HEK293 (cell line): ENCODE measurements at regions not wholly inside any gene's neighbourhood (a gene's known extent, or its start where the extent isn't known, plus 50 kb on each side); places are given as distances from the start of the nearest gene placed in this dataset.

ENCODE experiments used
- CTCF ChIA-PET: fragments of 350-600 bp; formaldehyde crosslinking; extraction: SDS; loops from one replicate; lab custom pipeline; 2021; ENCODE audit warnings: antibody characterized with exemption; lab: Yijun Ruan, JAX
- POLR2A ChIA-PET: fragments of 300-600 bp; formaldehyde crosslinking; extraction: SDS; loops from one replicate; lab custom pipeline; 2020; ENCODE audit warnings: antibody characterized with exemption, inconsistent platforms; lab: Yijun Ruan, JAX
- H3K27ac ChIP-seq: fragments of 200-500 bp; sonication (Bioruptor generic); 2 replicates; pipeline ENCODE4 v1.5.1; 2014; ENCODE audit warnings: low read depth, low read length, control low read depth, inconsistent platforms; ENCODE audit errors: extremely low read depth
- H3K36me3 ChIP-seq, 2 experiments: fragments of 200-500 bp in 1 of 2; sonication (Bioruptor generic) in 1 of 2; 1 replicate in 1 of 2; 2 replicates in 1 of 2; pipeline ENCODE4 v1.5.1; 2014 to 2017; ENCODE audit warnings: inconsistent platforms in 2 of 2, low read length in 2 of 2; ENCODE audit not compliant: control insufficient read depth in 2 of 2, insufficient read depth in 1 of 2
- H3K4me1 ChIP-seq: fragments of 200-500 bp; sonication (Bioruptor generic); 2 replicates; pipeline ENCODE4 v1.5.1; 2014; ENCODE audit warnings: mild to moderate bottlenecking, low read length, inconsistent platforms; ENCODE audit not compliant: control insufficient read depth, insufficient read depth
- H3K4me3 ChIP-seq: 2 replicates; pipeline ENCODE4 v1.5.1; 2011; ENCODE audit warnings: low read depth, mild to moderate bottlenecking, control low read depth, low read length, moderate library complexity
- H3K9me3 ChIP-seq: fragments of 200-500 bp; sonication (Bioruptor generic); 2 replicates; pipeline ENCODE4 v1.5.1; 2014; ENCODE audit warnings: low read depth, low read length, inconsistent platforms; ENCODE audit not compliant: control insufficient read depth, insufficient read depth
- GFI1B ChIP-seq: fragments of 450-650 bp; formaldehyde crosslinking; IDR thresholded peaks from 2 replicates; pipeline ENCODE4 v1.5.1; 2016; ENCODE audit warnings: missing biosample characterization, missing genetic modification characterization
- GLI4 ChIP-seq: fragments of 450-650 bp; formaldehyde crosslinking; IDR thresholded peaks from 2 replicates; pipeline ENCODE4 v1.5.1; 2016; ENCODE audit warnings: missing biosample characterization, missing genetic modification characterization
- HOXC10 ChIP-seq: sonication (generic); formaldehyde crosslinking; IDR thresholded peaks from 2 replicates; pipeline ENCODE4 v1.8.1; 2023; ENCODE audit warnings: mild to moderate bottlenecking, missing genetic modification reagents
- KLF10 ChIP-seq: fragments of 450-650 bp; IDR thresholded peaks from 2 replicates; pipeline ENCODE4 v1.5.1; 2018; ENCODE audit warnings: missing biosample characterization, mild to moderate bottlenecking, missing genetic modification characterization
- KLF7 ChIP-seq: fragments of 450-650 bp; formaldehyde crosslinking; IDR thresholded peaks from 2 replicates; pipeline ENCODE4 v1.5.1; 2016; ENCODE audit warnings: missing biosample characterization, missing genetic modification characterization, borderline replicate concordance
- SP2 ChIP-seq: fragments of 450-650 bp; formaldehyde crosslinking; IDR thresholded peaks from 2 replicates; pipeline ENCODE4 v1.5.1; 2016; ENCODE audit warnings: missing biosample characterization, missing genetic modification characterization
- ZBTB48 ChIP-seq: fragments of 450-650 bp; formaldehyde crosslinking; IDR thresholded peaks from 2 replicates; pipeline ENCODE4 v1.5.1; 2016; ENCODE audit warnings: missing biosample characterization, missing genetic modification characterization
- ZBTB7A ChIP-seq: fragments of 450-650 bp; formaldehyde crosslinking; IDR thresholded peaks from 2 replicates; pipeline ENCODE4 v1.5.1; 2016; ENCODE audit warnings: low read depth, missing biosample characterization, missing genetic modification characterization
- ZEB2 ChIP-seq: fragments of 450-650 bp; formaldehyde crosslinking; IDR thresholded peaks from 2 replicates; pipeline ENCODE4 v1.5.1; 2016; ENCODE audit warnings: missing biosample characterization, missing genetic modification characterization
- ZFP41 ChIP-seq: fragments of 450-650 bp; formaldehyde crosslinking; IDR thresholded peaks from 2 replicates; pipeline ENCODE4 v1.5.1; 2016; ENCODE audit warnings: missing biosample characterization, missing genetic modification characterization, borderline replicate concordance
- ZNF2 ChIP-seq: fragments of 450-650 bp; formaldehyde crosslinking; IDR thresholded peaks from 2 replicates; pipeline ENCODE4 v1.5.1; 2016; ENCODE audit warnings: missing biosample characterization, missing genetic modification characterization
- ZNF292 ChIP-seq: fragments of 450-650 bp; formaldehyde crosslinking; IDR thresholded peaks from 2 replicates; pipeline ENCODE4 v1.5.1; 2016; ENCODE audit warnings: low read depth, missing biosample characterization, missing genetic modification characterization, borderline replicate concordance
- ZNF302 ChIP-seq: fragments of 450-650 bp; formaldehyde crosslinking; IDR thresholded peaks from 2 replicates; pipeline ENCODE4 v1.5.1; 2016; ENCODE audit warnings: missing biosample characterization, missing genetic modification characterization, low read depth
- ZNF350 ChIP-seq: fragments of 450-650 bp; formaldehyde crosslinking; IDR thresholded peaks from 2 replicates; pipeline ENCODE4 v1.5.0; 2017; ENCODE audit warnings: missing biosample characterization, mild to moderate bottlenecking, missing genetic modification characterization
- ZNF366 ChIP-seq: fragments of 450-650 bp; formaldehyde crosslinking; conservative IDR thresholded peaks from 2 replicates; pipeline ENCODE4 v1.5.1; 2016; ENCODE audit warnings: missing biosample characterization, missing genetic modification characterization
- ZNF394 ChIP-seq: fragments of 450-650 bp; formaldehyde crosslinking; IDR thresholded peaks from 2 replicates; pipeline ENCODE4 v1.5.1; 2016; ENCODE audit warnings: missing biosample characterization, missing genetic modification characterization, mild to moderate bottlenecking, moderate library complexity, borderline replicate concordance
- ZNF416 ChIP-seq: fragments of 450-650 bp; formaldehyde crosslinking; IDR thresholded peaks from 2 replicates; pipeline ENCODE4 v1.5.1; 2016; ENCODE audit warnings: missing biosample characterization, missing genetic modification characterization
- ZNF549 ChIP-seq: fragments of 450-650 bp; IDR thresholded peaks from 2 replicates; pipeline ENCODE4 v1.5.1; 2018; ENCODE audit warnings: missing biosample characterization, missing genetic modification characterization, mild to moderate bottlenecking, inconsistent platforms, moderate library complexity
- ZNF560 ChIP-seq: fragments of 450-650 bp; formaldehyde crosslinking; IDR thresholded peaks from 2 replicates; pipeline ENCODE4 v1.5.1; 2017; ENCODE audit warnings: missing biosample characterization, missing genetic modification characterization, borderline replicate concordance
- ZNF621 ChIP-seq: fragments of 450-650 bp; formaldehyde crosslinking; IDR thresholded peaks from 2 replicates; pipeline ENCODE4 v1.5.1; 2017; ENCODE audit warnings: missing biosample characterization, missing genetic modification characterization
- ZNF670 ChIP-seq: fragments of 450-650 bp; formaldehyde crosslinking; IDR thresholded peaks from 2 replicates; pipeline ENCODE4 v1.5.1; 2016; ENCODE audit warnings: missing biosample characterization, missing genetic modification characterization, low read depth
- ZNF677 ChIP-seq: fragments of 450-650 bp; IDR thresholded peaks from 2 replicates; pipeline ENCODE4 v1.5.0; 2018; ENCODE audit warnings: missing biosample characterization, mild to moderate bottlenecking, missing genetic modification characterization, moderate library complexity
- TF ChIP-seq, protein P1 (sequence below): fragments of 450-650 bp; formaldehyde crosslinking; IDR thresholded peaks from 2 replicates; pipeline ENCODE4 v1.5.1; 2016; ENCODE audit warnings: missing biosample characterization, missing genetic modification characterization
- TF ChIP-seq, protein P2 (sequence below): fragments of 450-650 bp; IDR thresholded peaks from 2 replicates; pipeline ENCODE4 v1.5.1; 2018; ENCODE audit warnings: missing biosample characterization, missing genetic modification characterization

DNA sequence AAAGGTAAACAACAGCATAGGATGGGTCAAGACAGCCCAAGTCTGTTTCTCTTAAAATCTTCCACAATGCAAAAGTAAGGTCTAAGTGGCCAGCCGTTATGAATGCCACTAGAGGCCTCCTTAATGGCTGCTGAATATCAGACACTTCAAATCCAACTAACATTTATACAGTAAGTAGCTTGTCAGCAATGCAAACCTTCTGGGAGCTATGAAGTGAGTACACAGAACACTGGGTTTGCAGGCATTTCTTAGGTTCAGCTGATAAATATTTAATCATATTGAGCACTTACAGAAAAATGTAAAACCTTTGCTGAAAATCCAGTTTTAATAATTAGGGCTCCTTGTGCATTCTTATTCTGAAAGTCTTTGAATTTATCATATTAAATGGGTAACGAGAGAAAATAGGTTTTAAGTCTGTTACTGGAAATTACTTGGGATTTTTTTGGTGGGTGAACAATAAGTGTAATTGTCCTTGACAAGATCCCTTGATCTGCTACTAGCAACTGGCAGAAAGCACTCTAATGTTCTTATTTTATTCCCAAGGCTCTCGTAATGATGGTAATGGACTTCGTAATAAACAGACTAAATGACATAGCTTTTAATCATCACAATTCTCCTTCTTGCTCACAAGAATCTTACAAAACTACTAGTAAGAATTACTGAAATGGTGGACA is 141.7 kb upstream of the GPR149 start:
- ChIA-PET POLR2A (no interaction called here), CTCF (interaction anchor here (0.6 kb wide), 1 partner anchor 135 kb away, joined by 3 read pairs; no protein-coding TSS in a partner anchor)
- no peak overlapping the region for H3K27ac ChIP-seq
- H3K4me1 ChIP-seq = no peaks in the 10 kb centered on the region
- TF ChIP-seq ZNF302 = no peak
- TF ChIP-seq ZNF366 (tag by site-specific recombination) = no peak
- H3K4me3 ChIP-seq = no peak overlapping the region
- H3K36me3 ChIP-seq = no peaks in the 10 kb centered on the region
- H3K9me3 ChIP-seq = no peaks in the 10 kb centered on the region

DNA sequence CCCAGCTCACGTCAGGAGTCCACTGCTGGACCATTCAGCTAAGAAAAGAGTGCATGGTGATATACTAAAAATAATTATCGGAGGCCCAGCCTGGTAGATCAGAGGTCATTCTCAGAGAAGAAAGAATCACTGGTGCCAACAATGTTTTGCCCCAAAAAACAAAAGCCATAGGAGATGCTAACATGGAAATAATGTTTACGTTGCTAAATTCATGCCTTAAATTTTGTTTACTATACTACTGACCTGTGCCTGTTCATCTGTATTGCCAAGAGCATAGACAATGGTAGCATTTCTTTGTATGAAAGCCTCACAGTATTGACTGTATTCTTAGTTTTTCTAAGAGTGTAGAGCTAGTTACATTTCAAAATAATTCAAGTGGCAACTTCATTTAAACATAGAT is 138.1 kb upstream of the GPR149 start:
- Histone ChIP-seq H3K27ac (no peak overlapping the region), H3K36me3 (no peaks in the 10 kb centered on the region), H3K9me3 (no peaks in the 10 kb centered on the region), H3K4me1 (no peaks in the 10 kb centered on the region), H3K4me3 (no peak overlapping the region)
- ChIA-PET CTCF (no interaction called here), POLR2A (no interaction called here)
- TF ChIP-seq ZBTB7A = no peak
- TF ChIP-seq ZEB2 (tag by site-specific recombination) = no peak
- TF ChIP-seq ZNF366 (tag by site-specific recombination) = no peak
- no peak for TF ChIP-seq ZNF2 (tag by site-specific recombination)
- no peak for TF ChIP-seq GFI1B (tag by site-specific recombination)
- TF ChIP-seq HOXC10 (CRISPR knock-in tag) = no peak
- no peak for TF ChIP-seq ZNF677 (tag by site-specific recombination)
- no peak for TF ChIP-seq ZBTB48 (tag by site-specific recombination)
- TF ChIP-seq GLI4 (tag by site-specific recombination) = no peak
- no peak for TF ChIP-seq ZNF416 (tag by site-specific recombination)
- TF ChIP-seq, protein P1, sequence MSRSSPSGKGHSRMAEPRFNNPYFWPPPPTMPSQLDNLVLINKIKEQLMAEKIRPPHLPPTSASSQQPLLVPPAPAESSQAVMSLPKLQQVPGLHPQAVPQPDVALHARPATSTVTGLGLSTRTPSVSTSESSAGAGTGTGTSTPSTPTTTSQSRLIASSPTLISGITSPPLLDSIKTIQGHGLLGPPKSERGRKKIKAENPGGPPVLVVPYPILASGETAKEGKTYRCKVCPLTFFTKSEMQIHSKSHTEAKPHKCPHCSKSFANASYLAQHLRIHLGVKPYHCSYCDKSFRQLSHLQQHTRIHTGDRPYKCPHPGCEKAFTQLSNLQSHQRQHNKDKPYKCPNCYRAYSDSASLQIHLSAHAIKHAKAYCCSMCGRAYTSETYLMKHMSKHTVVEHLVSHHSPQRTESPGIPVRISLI (tag by site-specific recombination) = no peak
- no peak for TF ChIP-seq ZFP41 (tag by site-specific recombination)

DNA sequence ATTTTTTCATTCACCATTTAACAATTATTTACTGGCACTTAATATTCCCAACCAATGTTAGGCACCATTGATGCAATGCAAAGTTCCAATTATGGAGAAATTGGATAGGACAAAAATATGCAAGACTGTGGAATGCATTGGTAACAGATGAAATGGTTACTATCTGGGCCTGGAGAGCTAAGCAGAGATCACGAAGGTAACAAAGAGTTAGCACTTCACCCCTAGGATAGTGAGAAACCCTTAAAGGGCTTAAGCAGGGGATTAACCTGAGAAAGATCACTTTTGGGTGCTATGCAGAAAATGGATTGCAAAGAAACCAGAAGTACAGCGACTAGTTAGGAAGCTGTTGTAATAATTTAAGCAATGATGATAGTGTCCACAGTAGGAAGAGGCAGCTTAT is 129.6 kb upstream of the GPR149 start:
- CTCF ChIA-PET = no interaction called here
- H3K9me3 ChIP-seq = no peaks in the 10 kb centered on the region
- H3K4me3 ChIP-seq = no peak overlapping the region
- no peak overlapping the region for H3K27ac ChIP-seq
- H3K36me3 ChIP-seq = no peaks in the 10 kb centered on the region
- no peaks in the 10 kb centered on the region for H3K4me1 ChIP-seq
- TF ChIP-seq ZNF350 (tag by site-specific recombination) (no peak), ZNF394 (tag by site-specific recombination) (no peak), SP2 (tag by site-specific recombination) (no peak), ZNF549 (tag by site-specific recombination) (no peak), ZNF560 (tag by site-specific recombination) (no peak), KLF10 (tag by site-specific recombination) (no peak), ZNF621 (tag by site-specific recombination) (no peak), ZNF2 (tag by site-specific recombination) (no peak), KLF7 (no peak), ZNF670 (tag by site-specific recombination) (no peak), ZNF292 (no peak)
- TF ChIP-seq, protein P2, sequence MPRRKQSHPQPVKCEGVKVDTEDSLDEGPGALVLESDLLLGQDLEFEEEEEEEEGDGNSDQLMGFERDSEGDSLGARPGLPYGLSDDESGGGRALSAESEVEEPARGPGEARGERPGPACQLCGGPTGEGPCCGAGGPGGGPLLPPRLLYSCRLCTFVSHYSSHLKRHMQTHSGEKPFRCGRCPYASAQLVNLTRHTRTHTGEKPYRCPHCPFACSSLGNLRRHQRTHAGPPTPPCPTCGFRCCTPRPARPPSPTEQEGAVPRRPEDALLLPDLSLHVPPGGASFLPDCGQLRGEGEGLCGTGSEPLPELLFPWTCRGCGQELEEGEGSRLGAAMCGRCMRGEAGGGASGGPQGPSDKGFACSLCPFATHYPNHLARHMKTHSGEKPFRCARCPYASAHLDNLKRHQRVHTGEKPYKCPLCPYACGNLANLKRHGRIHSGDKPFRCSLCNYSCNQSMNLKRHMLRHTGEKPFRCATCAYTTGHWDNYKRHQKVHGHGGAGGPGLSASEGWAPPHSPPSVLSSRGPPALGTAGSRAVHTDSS (tag by site-specific recombination) = no peak
- TF ChIP-seq, all 188 proteins: peak for 0
- POLR2A ChIA-PET = no interaction called here
